ENCODE measurements at regions not wholly inside any gene's neighbourhood (a gene's known extent, or its start where the extent isn't known, plus 50 kb on each side); places are given as distances from the start of the nearest gene placed in this dataset.

GRCh38 chr15:37253877-37254276 is 153.5 kb upstream of the MEIS2 start:
- no peak for TF ChIP-seq CTCF (IDR thresholded peaks at IDR 0.05)
- TF ChIP-seq POLR2AphosphoS5 (IDR thresholded peaks at IDR 0.05) = no peak
- no peak for TF ChIP-seq POLR2A (IDR thresholded peaks at IDR 0.05)
